OCI-LY3 (cell line): ENCODE measurements at regions not wholly inside any gene's neighbourhood (a gene's known extent, or its start where the extent isn't known, plus 50 kb on each side); places are given as distances from the start of the nearest gene placed in this dataset.

ENCODE experiments used
- CTCF ChIP-seq: fragments of 200-600, 300-600 bp; sonication (generic); IDR thresholded peaks from 2 replicates; pipeline ENCODE4 v1.5.1; 2014; ENCODE audit warnings: antibody characterized with exemption, low read length, low read depth
- EZH2phosphoT487 ChIP-seq: fragments of 200-600 bp; shearing (Covaris generic); IDR thresholded peaks from 2 replicates; pipeline ENCODE4 v1.6.1; 2018; ENCODE audit warnings: antibody characterized with exemption, mixed run types, low read depth

- TF ChIP-seq CTCF (peak; percentile 8; the same call in 1 of the 2 replicates), EZH2phosphoT487 (no peak)
These were observed 107.3 kb upstream of the PRDX4 start for GRCh38 chrX:23559975-23560374.
